Epithelial cell of proximal tubule (primary cell): ENCODE measurements at regions not wholly inside any gene's neighbourhood (a gene's known extent, or its start where the extent isn't known, plus 50 kb on each side); places are given as distances from the start of the nearest gene placed in this dataset.

ENCODE experiments used
- DNase-seq: peaks from one replicate; pipeline ENCODE4 v3.0.0-alpha.2; 2011; ENCODE audit warnings: low read depth
- H3K4me3 ChIP-seq: 2 replicates; pipeline ENCODE4 v1.5.1; 2011; ENCODE audit warnings: low read depth, mild to moderate bottlenecking, low read length
- CTCF ChIP-seq: conservative IDR thresholded peaks from 2 replicates; pipeline ENCODE4 v1.5.1; 2012; ENCODE audit warnings: low read depth, mild to moderate bottlenecking, low read length

DNA sequence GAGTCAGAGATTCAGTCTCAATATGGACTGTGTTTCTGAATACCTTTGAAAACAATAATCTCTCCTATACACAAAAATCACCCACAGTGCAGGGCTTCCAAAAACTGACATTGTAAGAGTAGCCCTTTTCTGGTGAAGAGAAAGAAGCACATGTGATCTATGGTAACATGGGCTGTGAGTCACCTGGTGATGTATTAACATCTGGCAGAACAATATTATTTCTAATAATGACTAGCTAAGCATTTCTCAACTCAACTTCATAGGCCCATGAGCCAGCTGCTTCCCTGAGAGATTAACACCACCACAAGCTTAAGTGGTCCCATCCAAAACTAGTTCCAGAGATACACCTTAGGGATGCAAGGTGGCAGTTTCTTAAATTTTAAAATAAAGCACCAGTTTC is 331.0 kb upstream of the NRP1 start:
- TF ChIP-seq CTCF = no peak
- peak; percentile 23 for DNase-seq

GRCh38 chr10:33664070-33664469 is 329.6 kb upstream of the NRP1 start:
- H3K4me3 ChIP-seq = no peak overlapping the region
- no peak for DNase-seq
- no peak for TF ChIP-seq CTCF

More for the DNA sequence above, 331.0 kb upstream of the NRP1 start:
- H3K4me3 ChIP-seq = no peak overlapping the region

GRCh38 chr10:33661580-33662336 is 327.3 kb upstream of the NRP1 start:
- no peak for DNase-seq
- no peak overlapping the region for H3K4me3 ChIP-seq

GRCh38 chr10:33660329-33660728 is 325.9 kb upstream of the NRP1 start:
- TF ChIP-seq CTCF = no peak
- no peak for DNase-seq

More at GRCh38 chr10:33661580-33662336, 327.3 kb upstream of the NRP1 start:
- no peak for TF ChIP-seq CTCF

DNA sequence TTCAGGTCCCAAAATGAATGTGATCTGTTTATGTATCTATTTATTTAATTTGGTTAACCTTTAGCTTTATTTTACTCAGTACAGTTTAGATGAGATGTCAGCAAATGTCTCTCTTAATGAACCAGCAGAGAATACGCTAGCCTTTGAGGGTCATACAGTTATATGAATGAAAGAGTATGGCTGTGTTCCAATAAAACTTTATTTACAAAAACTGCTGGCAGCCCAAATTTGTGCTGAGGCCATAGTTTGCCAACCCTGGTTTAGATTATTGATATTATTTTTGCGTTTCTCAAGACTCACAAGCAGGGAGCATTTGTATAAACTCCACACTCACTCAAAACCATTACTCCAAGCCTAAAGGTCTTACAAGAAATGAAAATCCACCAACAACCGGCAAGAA is 323.4 kb upstream of the NRP1 start:
- TF ChIP-seq CTCF = no peak
- no peak overlapping the region for H3K4me3 ChIP-seq
- DNase-seq = no peak

More at GRCh38 chr10:33660329-33660728, 325.9 kb upstream of the NRP1 start:
- no peak overlapping the region for H3K4me3 ChIP-seq

- DNase-seq = peak; percentile 22
- TF ChIP-seq CTCF = no peak
- no peak overlapping the region for H3K4me3 ChIP-seq
These were observed 322.9 kb upstream of the NRP1 start for GRCh38 chr10:33657154-33657908.

- no peak overlapping the region for H3K4me3 ChIP-seq
- no peak for TF ChIP-seq CTCF
- no peak for DNase-seq
These were observed 321.5 kb upstream of the NRP1 start for GRCh38 chr10:33655921-33656320.
